Spleen (tissue), 7 donors: ENCODE measurements at regions not wholly inside any gene's neighbourhood (a gene's known extent, or its start where the extent isn't known, plus 50 kb on each side); places are given as distances from the start of the nearest gene placed in this dataset.

ENCODE experiments used
- CTCF ChIP-seq, 11 experiments: fragments of 200-600 bp in 7 of 11; fragments of 450-650 bp in 4 of 11; sonication (generic) in 4 of 11; IDR thresholded peaks in 8 of 11; conservative IDR thresholded peaks in 3 of 11; 1 replicate in 7 of 11; 2 replicates in 4 of 11; pipeline versions ENCODE4 v1.4.0 to v1.8.0; 2016 to 2021; ENCODE audit warnings: antibody characterized with exemption in 11 of 11, inconsistent platforms in 4 of 11, mild to moderate bottlenecking in 1 of 11
- POLR2A ChIP-seq, 3 donors: fragments of 450-650 bp; IDR thresholded peaks; one replicate each; pipeline ENCODE4 v1.5.1; 2017; ENCODE audit warnings: antibody characterized with exemption in 3 of 3, mild to moderate bottlenecking in 1 of 3
- POLR2AphosphoS5 ChIP-seq, 3 donors: sonication (generic); formaldehyde crosslinking; IDR thresholded peaks; one replicate each; pipeline ENCODE4 v1.5.1; 2017; ENCODE audit warnings: antibody characterized with exemption in 3 of 3
- donor health status: DM: no; HTN: no; CAD: no; lungs with moderate emphysema.
- donor health status: DM: no; HTN: no; CAD: no.
- donor health status: DM: no; HTN: no; CAD: no.

- TF ChIP-seq CTCF (IDR thresholded peaks at IDR 0.05 in 8 of 11, conservative IDR thresholded peaks at IDR 0.05 in 3 of 11) (no peak), POLR2A (IDR thresholded peaks at IDR 0.05) (no peak), POLR2AphosphoS5 (IDR thresholded peaks at IDR 0.05) (no peak)
Measured at GRCh38 chr15:70262591-70263274, 165.0 kb upstream of the TLE3 start.
